ENCODE measurements at regions not wholly inside any gene's neighbourhood (a gene's known extent, or its start where the extent isn't known, plus 50 kb on each side); places are given as distances from the start of the nearest gene placed in this dataset.
A peak's percentile ranks its signal among the peaks of the same experiment; 100 is the strongest.

GRCh38 chr4:133803341-133803740 lies 398.2 kb downstream of the PABPC4L start:
- H3K27me3 Mint-ChIP-seq (ENCODE audit: unreplicated experiment): no peaks in the 10 kb centered on the region
- H3K4me1 Mint-ChIP-seq (ENCODE audit: unreplicated experiment): peaks cover 15% of the 10 kb centered on the region
- no peaks in the 10 kb centered on the region for H3K9me3 Mint-ChIP-seq (ENCODE audit: unreplicated experiment)

DNA sequence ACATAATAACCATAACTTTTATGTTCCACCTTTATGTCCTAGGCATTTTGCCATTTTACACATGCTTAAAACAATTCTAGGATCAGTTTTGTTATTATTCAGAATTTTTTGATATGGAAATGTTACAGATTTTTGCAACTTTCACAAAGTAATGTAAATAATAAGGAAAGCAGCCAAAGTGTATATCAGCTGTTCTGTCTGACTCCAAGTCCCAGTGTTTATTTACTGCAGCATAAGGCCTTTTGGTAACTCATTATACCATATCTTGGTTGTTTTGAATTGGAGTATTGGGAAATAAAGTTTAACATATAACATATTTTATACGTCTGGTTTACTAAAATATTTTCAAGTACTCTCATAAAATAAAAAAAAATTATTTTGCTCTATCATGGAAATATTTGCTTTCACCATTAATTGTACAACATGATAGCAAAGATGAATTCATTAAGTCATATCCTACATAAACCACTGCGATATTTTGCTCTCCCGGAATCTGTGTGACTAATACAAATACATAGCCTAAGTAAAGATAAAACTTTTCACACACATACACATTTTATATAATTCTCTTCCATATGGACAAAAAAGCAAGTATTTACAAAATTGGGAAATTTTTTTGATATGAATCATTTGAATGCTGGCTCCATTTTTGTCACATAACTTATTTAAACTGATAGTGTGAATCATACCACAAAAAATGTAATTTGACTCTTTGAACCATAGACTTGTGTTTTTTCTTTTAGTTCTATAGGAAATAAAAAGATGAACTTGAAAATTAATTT lies 399.0 kb downstream of the PABPC4L start:
- Mint-ChIP-seq H3K27ac (ENCODE audit: unreplicated experiment) (peak overlapping the region; percentile 48), H3K4me3 (ENCODE audit: unreplicated experiment) (no peak overlapping the region), H3K36me3 (ENCODE audit: unreplicated experiment) (no peaks in the 10 kb centered on the region), H3K27me3 (ENCODE audit: unreplicated experiment) (no peaks in the 10 kb centered on the region), H3K4me1 (ENCODE audit: unreplicated experiment) (peaks cover 15% of the 10 kb centered on the region), H3K9me3 (ENCODE audit: unreplicated experiment) (no peaks in the 10 kb centered on the region)
- no peak for DNase-seq (ENCODE audit: extremely low spot score, unreplicated experiment)
- TF ChIP-seq, protein P1, sequence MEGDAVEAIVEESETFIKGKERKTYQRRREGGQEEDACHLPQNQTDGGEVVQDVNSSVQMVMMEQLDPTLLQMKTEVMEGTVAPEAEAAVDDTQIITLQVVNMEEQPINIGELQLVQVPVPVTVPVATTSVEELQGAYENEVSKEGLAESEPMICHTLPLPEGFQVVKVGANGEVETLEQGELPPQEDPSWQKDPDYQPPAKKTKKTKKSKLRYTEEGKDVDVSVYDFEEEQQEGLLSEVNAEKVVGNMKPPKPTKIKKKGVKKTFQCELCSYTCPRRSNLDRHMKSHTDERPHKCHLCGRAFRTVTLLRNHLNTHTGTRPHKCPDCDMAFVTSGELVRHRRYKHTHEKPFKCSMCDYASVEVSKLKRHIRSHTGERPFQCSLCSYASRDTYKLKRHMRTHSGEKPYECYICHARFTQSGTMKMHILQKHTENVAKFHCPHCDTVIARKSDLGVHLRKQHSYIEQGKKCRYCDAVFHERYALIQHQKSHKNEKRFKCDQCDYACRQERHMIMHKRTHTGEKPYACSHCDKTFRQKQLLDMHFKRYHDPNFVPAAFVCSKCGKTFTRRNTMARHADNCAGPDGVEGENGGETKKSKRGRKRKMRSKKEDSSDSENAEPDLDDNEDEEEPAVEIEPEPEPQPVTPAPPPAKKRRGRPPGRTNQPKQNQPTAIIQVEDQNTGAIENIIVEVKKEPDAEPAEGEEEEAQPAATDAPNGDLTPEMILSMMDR (IDR thresholded peaks at IDR 0.05): no peak

More at GRCh38 chr4:133803341-133803740, 398.2 kb downstream of the PABPC4L start:
- DNase-seq (ENCODE audit: extremely low spot score, unreplicated experiment): no peak
- TF ChIP-seq, protein P1 (IDR thresholded peaks at IDR 0.05): no peak
- no peak overlapping the region for H3K27ac Mint-ChIP-seq (ENCODE audit: unreplicated experiment)
- H3K36me3 Mint-ChIP-seq (ENCODE audit: unreplicated experiment): no peaks in the 10 kb centered on the region
- H3K4me3 Mint-ChIP-seq (ENCODE audit: unreplicated experiment): no peak overlapping the region

DNA sequence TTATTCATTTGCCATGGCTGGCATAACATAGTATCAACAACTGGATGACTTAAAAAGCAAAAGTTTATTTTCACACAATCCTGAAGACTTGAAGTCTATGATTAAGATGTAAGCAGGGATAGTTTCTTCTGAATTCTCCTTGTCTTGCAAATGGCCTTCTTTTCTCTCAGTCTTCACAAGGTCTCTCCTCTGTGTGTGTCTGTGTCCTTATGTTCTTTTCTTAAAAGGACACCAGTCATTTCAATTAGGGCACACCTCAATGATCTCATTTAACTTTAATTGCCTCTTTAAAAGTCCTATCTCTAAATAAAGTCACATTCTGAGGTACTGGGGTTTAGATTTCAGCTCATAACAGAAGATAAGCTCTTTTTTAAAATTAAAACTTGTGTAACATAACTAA lies 399.7 kb downstream of the PABPC4L start:
- H3K9me3 Mint-ChIP-seq (ENCODE audit: unreplicated experiment): no peaks in the 10 kb centered on the region
- no peaks in the 10 kb centered on the region for H3K27me3 Mint-ChIP-seq (ENCODE audit: unreplicated experiment)
- H3K36me3 Mint-ChIP-seq (ENCODE audit: unreplicated experiment): no peaks in the 10 kb centered on the region
- no peak overlapping the region for H3K4me3 Mint-ChIP-seq (ENCODE audit: unreplicated experiment)
- peaks cover 15% of the 10 kb centered on the region for H3K4me1 Mint-ChIP-seq (ENCODE audit: unreplicated experiment)
- TF ChIP-seq, protein P1 (IDR thresholded peaks at IDR 0.05): no peak
- H3K27ac Mint-ChIP-seq (ENCODE audit: unreplicated experiment): peak overlapping the region; percentile 45
- no peak for DNase-seq (ENCODE audit: extremely low spot score, unreplicated experiment)

GRCh38 chr4:133800966-133801365 lies 400.6 kb downstream of the PABPC4L start:
- no peaks in the 10 kb centered on the region for H3K9me3 Mint-ChIP-seq (ENCODE audit: unreplicated experiment)
- no peak for DNase-seq (ENCODE audit: extremely low spot score, unreplicated experiment)
- peaks cover 15% of the 10 kb centered on the region for H3K4me1 Mint-ChIP-seq (ENCODE audit: unreplicated experiment)
- TF ChIP-seq, protein P1 (IDR thresholded peaks at IDR 0.05): no peak
- H3K36me3 Mint-ChIP-seq (ENCODE audit: unreplicated experiment): no peaks in the 10 kb centered on the region
- no peaks in the 10 kb centered on the region for H3K27me3 Mint-ChIP-seq (ENCODE audit: unreplicated experiment)
- H3K27ac Mint-ChIP-seq (ENCODE audit: unreplicated experiment): no peak overlapping the region
- no peak overlapping the region for H3K4me3 Mint-ChIP-seq (ENCODE audit: unreplicated experiment)

DNA sequence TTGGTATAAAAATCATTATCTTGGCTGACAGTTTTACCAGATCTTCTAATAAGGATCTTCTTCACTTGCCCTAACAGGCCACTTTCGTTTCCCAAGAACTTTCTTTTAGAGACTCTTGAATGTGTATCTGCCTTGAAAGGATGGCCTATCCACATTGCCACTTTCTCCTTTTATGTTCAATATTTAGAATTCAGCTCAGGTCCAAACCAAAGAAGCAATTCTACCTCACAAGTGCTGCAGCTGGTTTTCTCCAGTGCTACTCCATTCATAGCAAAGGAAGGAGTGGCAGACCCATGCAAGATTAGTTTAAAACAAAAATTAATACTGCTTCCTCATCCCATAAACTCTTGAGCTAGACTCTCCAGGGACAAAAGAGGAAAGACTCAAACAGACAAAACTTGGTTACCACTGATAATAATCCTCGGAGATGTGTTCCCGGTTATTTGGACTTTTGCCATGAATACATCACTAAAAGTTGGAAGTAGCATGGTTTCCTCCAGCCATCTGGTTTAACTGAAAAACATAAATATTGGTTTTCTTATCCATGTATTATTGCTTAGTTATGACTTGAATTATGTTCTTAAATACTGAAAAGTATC lies 401.8 kb downstream of the PABPC4L start:
- Mint-ChIP-seq H3K27ac (ENCODE audit: unreplicated experiment) (no peak overlapping the region), H3K9me3 (ENCODE audit: unreplicated experiment) (no peaks in the 10 kb centered on the region), H3K27me3 (ENCODE audit: unreplicated experiment) (no peaks in the 10 kb centered on the region), H3K4me3 (ENCODE audit: unreplicated experiment) (no peak overlapping the region), H3K4me1 (ENCODE audit: unreplicated experiment) (peaks cover 15% of the 10 kb centered on the region), H3K36me3 (ENCODE audit: unreplicated experiment) (no peaks in the 10 kb centered on the region)
- TF ChIP-seq, protein P1 (IDR thresholded peaks at IDR 0.05): no peak
- DNase-seq (ENCODE audit: extremely low spot score, unreplicated experiment): no peak

Measured in osteocyte (in vitro differentiated cells).